Mesendoderm (in vitro differentiated cells): ENCODE measurements at regions not wholly inside any gene's neighbourhood (a gene's known extent, or its start where the extent isn't known, plus 50 kb on each side); places are given as distances from the start of the nearest gene placed in this dataset.
"Not testable (repeated sequence)": the region's sequence is repeated elsewhere in the genome, so short reads cannot be mapped to it uniquely, and the experiment has no call there.

Experiments used
- DNase-seq: peaks from one replicate; pipeline ENCODE4 v3.0.0; 2013
- H2AK5ac ChIP-seq: 2 replicates; pipeline ENCODE4 v1.6.1; 2013; ENCODE audit warnings: low read length, inconsistent platforms
- H2BK120ac ChIP-seq: 2 replicates; pipeline ENCODE4 v1.6.1; 2013; ENCODE audit warnings: low read depth, mild to moderate bottlenecking, low read length, moderate library complexity, mixed read lengths
- H2BK15ac ChIP-seq: replicated peaks from 2 replicates; pipeline ENCODE4 v1.6.1; 2013; ENCODE audit warnings: low read depth, mild to moderate bottlenecking, moderate library complexity
- H2BK5ac ChIP-seq: 2 replicates; pipeline ENCODE4 v1.6.1; 2013; ENCODE audit warnings: low read length, inconsistent platforms
- H3K18ac ChIP-seq: 2 replicates; pipeline ENCODE4 v1.6.1; 2013; ENCODE audit warnings: mild to moderate bottlenecking, low read length, mixed read lengths
- H3K23ac ChIP-seq: one replicate; pipeline ENCODE4 v1.6.1; 2013; ENCODE audit warnings: low read length
- H3K27ac ChIP-seq: 2 replicates; pipeline ENCODE4 v1.5.1; 2013; ENCODE audit warnings: low read depth, mild to moderate bottlenecking, inconsistent platforms, low read length, moderate library complexity
- H3K27me3 ChIP-seq: 2 replicates; pipeline ENCODE4 v1.6.1; 2013; ENCODE audit warnings: low read length, control low read depth, mild to moderate bottlenecking, inconsistent platforms; ENCODE audit not compliant: insufficient read depth, poor library complexity
- H3K36me3 ChIP-seq: 2 replicates; pipeline ENCODE4 v1.6.1; 2013; ENCODE audit warnings: low read length, inconsistent platforms; ENCODE audit not compliant: control insufficient read depth, insufficient read depth
- H3K4ac ChIP-seq: one replicate; pipeline ENCODE4 v1.6.1; 2013; ENCODE audit warnings: low read depth, mild to moderate bottlenecking, low read length, moderate library complexity
- H3K4me1 ChIP-seq: 2 replicates; pipeline ENCODE4 v1.6.1; 2013; ENCODE audit warnings: low read depth, low read length, inconsistent platforms; ENCODE audit not compliant: control insufficient read depth
- H3K4me2 ChIP-seq: 2 replicates; pipeline ENCODE4 v1.6.1; 2013; ENCODE audit warnings: low read length
- H3K4me3 ChIP-seq: 2 replicates; pipeline ENCODE4 v1.5.1; 2013; ENCODE audit warnings: mild to moderate bottlenecking, low read length
- H3K56ac ChIP-seq: one replicate; pipeline ENCODE4 v1.6.1; 2013; ENCODE audit warnings: low read length
- H3K79me1 ChIP-seq: 2 replicates; pipeline ENCODE4 v1.6.1; 2013; ENCODE audit warnings: low read length, inconsistent platforms
- H3K79me2 ChIP-seq: 2 replicates; pipeline ENCODE4 v1.6.1; 2013; ENCODE audit warnings: mild to moderate bottlenecking, low read length; ENCODE audit not compliant: control insufficient read depth, insufficient read depth
- H3K9ac ChIP-seq: 2 replicates; pipeline ENCODE4 v1.6.1; 2013; ENCODE audit warnings: low read length, inconsistent platforms
- H4K5ac ChIP-seq: one replicate; pipeline ENCODE4 v1.6.1; 2013; ENCODE audit warnings: low read length
- H4K8ac ChIP-seq: one replicate; pipeline ENCODE4 v1.6.1; 2013; ENCODE audit warnings: low read depth, mild to moderate bottlenecking, control low read depth, low read length, moderate library complexity
- WGBS: extraction: QIAGEN DNeasy Blood & Tissue Kit; methylation state at CpG from one replicate; pipeline ENCODE4 v1.1.7; 2013; ENCODE audit warnings: low lambda C conversion rate, missing lambda C conversion rate; ENCODE audit not compliant: insufficient coverage; ENCODE audit errors: extremely low coverage; 5-methylcytosine and 5-hydroxymethylcytosine counted together

- peak overlapping the region; percentile 51 for H3K18ac ChIP-seq
- no CpG with 5 or more reads among the region's 6 CpGs for WGBS
- no peaks in the 10 kb centered on the region for H3K27me3 ChIP-seq
- no peak overlapping the region for H3K4me3 ChIP-seq
- no peak overlapping the region for H2AK5ac ChIP-seq
- H3K36me3 ChIP-seq: no peaks in the 10 kb centered on the region
- no peaks in the 10 kb centered on the region for H3K79me2 ChIP-seq
- H3K27ac ChIP-seq: no peak overlapping the region
- H4K5ac ChIP-seq: no peak overlapping the region
- no peak overlapping the region for H2BK120ac ChIP-seq
- H3K23ac ChIP-seq: no peak overlapping the region
- no peak overlapping the region for H3K4me2 ChIP-seq
- no peak overlapping the region for H4K8ac ChIP-seq
- H3K9ac ChIP-seq: no peak overlapping the region
- H2BK15ac ChIP-seq: no peak overlapping the region
- no peaks in the 10 kb centered on the region for H3K79me1 ChIP-seq
- DNase-seq: no peak
- H2BK5ac ChIP-seq: no peak overlapping the region
- no peaks in the 10 kb centered on the region for H3K4me1 ChIP-seq
- H3K4ac ChIP-seq: no peak overlapping the region
- H3K56ac ChIP-seq: no peak overlapping the region
Measured at GRCh38 chr1:81259625-81260411, 540.9 kb upstream of the ADGRL2 start.

GRCh38 chr1:81254560-81254959, 546.2 kb upstream of the ADGRL2 start:
- no peak overlapping the region for H2BK5ac ChIP-seq
- H2BK120ac ChIP-seq: no peak overlapping the region
- H3K79me1 ChIP-seq: no peaks in the 10 kb centered on the region
- no peak overlapping the region for H3K27ac ChIP-seq
- no peaks in the 10 kb centered on the region for H3K27me3 ChIP-seq
- H3K56ac ChIP-seq: no peak overlapping the region
- no peaks in the 10 kb centered on the region for H3K79me2 ChIP-seq
- no peak overlapping the region for H4K5ac ChIP-seq
- H3K9ac ChIP-seq: no peak overlapping the region
- no peak overlapping the region for H2AK5ac ChIP-seq
- no CpG with 5 or more reads among the region's 2 CpGs for WGBS
- no peak overlapping the region for H4K8ac ChIP-seq
- no peaks in the 10 kb centered on the region for H3K4me1 ChIP-seq
- H2BK15ac ChIP-seq: no peak overlapping the region
- no peak overlapping the region for H3K4ac ChIP-seq
- H3K18ac ChIP-seq: no peak overlapping the region
- H3K4me3 ChIP-seq: no peak overlapping the region
- H3K4me2 ChIP-seq: no peak overlapping the region
- DNase-seq: peak; percentile 71
- no peak overlapping the region for H3K23ac ChIP-seq
- no peaks in the 10 kb centered on the region for H3K36me3 ChIP-seq

GRCh38 chr1:81254068-81254467, 546.7 kb upstream of the ADGRL2 start:
- no peak overlapping the region for H3K4me2 ChIP-seq
- no peak overlapping the region for H4K8ac ChIP-seq
- WGBS: no CpG with 5 or more reads among the region's 2 CpGs
- no peak overlapping the region for H2BK15ac ChIP-seq
- H3K27me3 ChIP-seq: no peaks in the 10 kb centered on the region
- H3K9ac ChIP-seq: no peak overlapping the region
- H2BK120ac ChIP-seq: peak overlapping the region; percentile 12
- H3K18ac ChIP-seq: no peak overlapping the region
- no peaks in the 10 kb centered on the region for H3K36me3 ChIP-seq
- no peak overlapping the region for H3K23ac ChIP-seq
- H3K56ac ChIP-seq: no peak overlapping the region
- H3K27ac ChIP-seq: no peak overlapping the region
- no peaks in the 10 kb centered on the region for H3K4me1 ChIP-seq
- no peaks in the 10 kb centered on the region for H3K79me2 ChIP-seq
- no peak overlapping the region for H2AK5ac ChIP-seq
- H3K4ac ChIP-seq: no peak overlapping the region
- no peak overlapping the region for H4K5ac ChIP-seq
- no peak overlapping the region for H3K4me3 ChIP-seq
- no peaks in the 10 kb centered on the region for H3K79me1 ChIP-seq
- no peak for DNase-seq
- H2BK5ac ChIP-seq: no peak overlapping the region

GRCh38 chr1:81252471-81253151, 548.1 kb upstream of the ADGRL2 start:
- no peak overlapping the region for H2BK15ac ChIP-seq
- H3K4me1 ChIP-seq: no peaks in the 10 kb centered on the region
- no peak overlapping the region for H3K9ac ChIP-seq
- no peak overlapping the region for H3K56ac ChIP-seq
- no peaks in the 10 kb centered on the region for H3K79me2 ChIP-seq
- H3K79me1 ChIP-seq: no peaks in the 10 kb centered on the region
- no peaks in the 10 kb centered on the region for H3K36me3 ChIP-seq
- H3K23ac ChIP-seq: no peak overlapping the region
- H3K27me3 ChIP-seq: no peaks in the 10 kb centered on the region
- H2BK5ac ChIP-seq: no peak overlapping the region
- no peak overlapping the region for H2BK120ac ChIP-seq
- H4K5ac ChIP-seq: no peak overlapping the region
- H3K4ac ChIP-seq: no peak overlapping the region
- DNase-seq: no peak
- H2AK5ac ChIP-seq: no peak overlapping the region
- no peak overlapping the region for H3K4me3 ChIP-seq
- H3K18ac ChIP-seq: no peak overlapping the region
- no peak overlapping the region for H4K8ac ChIP-seq
- no peak overlapping the region for H3K27ac ChIP-seq
- H3K4me2 ChIP-seq: no peak overlapping the region

- not testable (repeated sequence) for H4K8ac ChIP-seq, H2AK5ac ChIP-seq, H2BK120ac ChIP-seq, H3K36me3 ChIP-seq, H4K5ac ChIP-seq, H3K79me1 ChIP-seq, H3K27me3 ChIP-seq, H3K4me1 ChIP-seq, H3K79me2 ChIP-seq, H3K23ac ChIP-seq, H3K27ac ChIP-seq, H3K18ac ChIP-seq, H3K4me2 ChIP-seq, H3K9ac ChIP-seq, H3K56ac ChIP-seq, H3K4me3 ChIP-seq, H2BK5ac ChIP-seq
- H2BK15ac ChIP-seq: peak overlapping the region; percentile 74
- H3K4ac ChIP-seq: peak overlapping the region; percentile 36
- WGBS: no CpG with 5 or more reads among the region's 5 CpGs
- DNase-seq: peak; percentile 57
Measured at GRCh38 chr1:81250825-81251224, 549.9 kb upstream of the ADGRL2 start.
